Progenitor cell of endocrine pancreas (in vitro differentiated cells): ENCODE measurements at regions not wholly inside any gene's neighbourhood (a gene's known extent, or its start where the extent isn't known, plus 50 kb on each side); places are given as distances from the start of the nearest gene placed in this dataset.

Experiments used
- DNase-seq: peaks from one replicate; pipeline ENCODE4 v3.0.0; 2021; ENCODE audit warnings: low spot score; ENCODE audit not compliant: unreplicated experiment
- H3K27ac Mint-ChIP-seq: 2 replicates; pipeline ENCODE4 v1.8.0; 2021; ENCODE audit warnings: mild to moderate bottlenecking, moderate library complexity, mixed read lengths
- H3K27me3 Mint-ChIP-seq: 2 replicates; pipeline ENCODE4 v1.8.0; 2021; ENCODE audit warnings: mixed read lengths
- H3K36me3 Mint-ChIP-seq: 2 replicates; pipeline ENCODE4 v1.8.0; 2022; ENCODE audit warnings: mixed read lengths; ENCODE audit not compliant: insufficient read depth
- H3K4me1 Mint-ChIP-seq: 2 replicates; pipeline ENCODE4 v1.8.0; 2021; ENCODE audit warnings: low read depth, mixed read lengths
- H3K4me3 Mint-ChIP-seq: 2 replicates; pipeline ENCODE4 v1.8.0; 2021; ENCODE audit warnings: low read depth, mild to moderate bottlenecking, moderate library complexity, mixed read lengths
- H3K9me3 Mint-ChIP-seq: 2 replicates; pipeline ENCODE4 v1.8.0; 2021; ENCODE audit warnings: low read depth, mixed read lengths
- CTCF ChIP-seq: fragments of 200-600 bp; sonication (generic); IDR thresholded peaks from one replicate; pipeline ENCODE4 v1.5.0; 2021; ENCODE audit warnings: antibody characterized with exemption, mild to moderate bottlenecking; ENCODE audit not compliant: unreplicated experiment

GRCh38 chr16:63596716-63597115, 1525.1 kb downstream of the CDH11 start:
- Mint-ChIP-seq H3K4me3 (no peak overlapping the region), H3K27me3 (no peaks in the 10 kb centered on the region), H3K36me3 (no peaks in the 10 kb centered on the region), H3K27ac (no peak overlapping the region), H3K4me1 (no peaks in the 10 kb centered on the region), H3K9me3 (no peaks in the 10 kb centered on the region)
- no peak for DNase-seq
- TF ChIP-seq CTCF: no peak

GRCh38 chr16:63592852-63593251, 1529.0 kb downstream of the CDH11 start:
- Mint-ChIP-seq H3K9me3 (no peaks in the 10 kb centered on the region), H3K27me3 (no peaks in the 10 kb centered on the region), H3K4me1 (no peaks in the 10 kb centered on the region), H3K27ac (no peak overlapping the region), H3K36me3 (no peaks in the 10 kb centered on the region), H3K4me3 (no peak overlapping the region)
- no peak for TF ChIP-seq CTCF
- DNase-seq: no peak

- DNase-seq: no peak
- no peaks in the 10 kb centered on the region for H3K36me3 Mint-ChIP-seq
- peaks cover 5% of the 10 kb centered on the region for H3K4me1 Mint-ChIP-seq
- H3K4me3 Mint-ChIP-seq: no peak overlapping the region
- no peak overlapping the region for H3K27ac Mint-ChIP-seq
- no peaks in the 10 kb centered on the region for H3K27me3 Mint-ChIP-seq
- TF ChIP-seq CTCF: no peak
- H3K9me3 Mint-ChIP-seq: no peaks in the 10 kb centered on the region
These were observed 1540.3 kb downstream of the CDH11 start for GRCh38 chr16:63581570-63581969.

- no peak for DNase-seq
- TF ChIP-seq CTCF: no peak
- H3K27ac Mint-ChIP-seq: no peak overlapping the region
These were observed 1542.6 kb upstream of the CDH8 start for GRCh38 chr16:63578791-63579190.

GRCh38 chr16:63577891-63578290, 1541.7 kb upstream of the CDH8 start:
- H3K36me3 Mint-ChIP-seq: no peaks in the 10 kb centered on the region
- H3K4me3 Mint-ChIP-seq: no peak overlapping the region
- DNase-seq: no peak
- no peaks in the 10 kb centered on the region for H3K27me3 Mint-ChIP-seq
- H3K27ac Mint-ChIP-seq: no peak overlapping the region
- H3K4me1 Mint-ChIP-seq: peaks cover 2% of the 10 kb centered on the region
- no peaks in the 10 kb centered on the region for H3K9me3 Mint-ChIP-seq
- no peak for TF ChIP-seq CTCF

More at GRCh38 chr16:63578791-63579190, 1542.6 kb upstream of the CDH8 start:
- H3K27me3 Mint-ChIP-seq: no peaks in the 10 kb centered on the region
- peaks cover 2% of the 10 kb centered on the region for H3K4me1 Mint-ChIP-seq
- no peaks in the 10 kb centered on the region for H3K9me3 Mint-ChIP-seq
- H3K36me3 Mint-ChIP-seq: no peaks in the 10 kb centered on the region
- no peak overlapping the region for H3K4me3 Mint-ChIP-seq
